Effector memory CD8-positive, alpha-beta T cell (primary cell): ENCODE measurements at regions not wholly inside any gene's neighbourhood (a gene's known extent, or its start where the extent isn't known, plus 50 kb on each side); places are given as distances from the start of the nearest gene placed in this dataset.
A peak's percentile ranks its signal among the peaks of the same experiment; 100 is the strongest.

ENCODE experiments used
- ATAC-seq: fragments of 150-1000 bp; cut with Tn5 transposase; replicated peaks from 2 replicates; pipeline ENCODE4 v1.10.0; 2021; ENCODE audit warnings: mild to moderate bottlenecking, moderate library complexity
- DNase-seq, 3 experiments: peaks; one replicate each; pipeline ENCODE4 v3.0.0; 2021
- H3K27ac Mint-ChIP-seq, 2 donors: one replicate each; pipeline ENCODE4 v1.8.0; 2022; ENCODE audit warnings: mild to moderate bottlenecking in 2 of 2, mixed read lengths in 2 of 2, moderate library complexity in 2 of 2
- H3K27me3 Mint-ChIP-seq, 2 donors: one replicate each; pipeline ENCODE4 v1.8.0; 2022; ENCODE audit warnings: mixed read lengths in 2 of 2
- H3K36me3 Mint-ChIP-seq: one replicate; pipeline ENCODE4 v1.8.0; 2022; ENCODE audit warnings: mild to moderate bottlenecking, moderate library complexity, mixed read lengths; ENCODE audit not compliant: insufficient read depth
- H3K4me1 Mint-ChIP-seq, 2 donors: one replicate each; pipeline ENCODE4 v1.8.0; 2022; ENCODE audit warnings: low read depth in 2 of 2, mixed read lengths in 2 of 2
- H3K4me3 Mint-ChIP-seq, 2 donors: one replicate each; pipeline ENCODE4 v1.8.0; 2022; ENCODE audit warnings: mild to moderate bottlenecking in 2 of 2, mixed read lengths in 2 of 2, moderate library complexity in 2 of 2
- H3K9me3 Mint-ChIP-seq, 2 donors: one replicate each; pipeline ENCODE4 v1.8.0; 2022; ENCODE audit warnings: mixed read lengths in 2 of 2

GRCh38 chr6:105794239-105794638 lies 291.9 kb upstream of the PRDM1 start:
- DNase-seq: no peak
- Mint-ChIP-seq H3K27ac (peak overlapping the region; percentile 23 to 51), H3K36me3 (no peaks in the 10 kb centered on the region), H3K27me3 (no peaks in the 10 kb centered on the region), H3K9me3 (no peaks in the 10 kb centered on the region), H3K4me1 (peaks cover 11% of the 10 kb centered on the region in 2 donors), H3K4me3 (no peak overlapping the region)
- no peak for ATAC-seq

- ATAC-seq (peak; percentile 65), DNase-seq (peak in 1 of 3 experiments; percentile 9)
- Mint-ChIP-seq H3K4me3 (no peak overlapping the region), H3K27ac (peak overlapping the region in 1 of 2 donors; percentile 42), H3K9me3 (no peaks in the 10 kb centered on the region), H3K4me1 (peaks cover 9 to 11% of the 10 kb centered on the region in 2 donors), H3K36me3 (no peaks in the 10 kb centered on the region), H3K27me3 (peaks cover 0 to 3% of the 10 kb centered on the region in 2 donors)
Measured at GRCh38 chr6:105793130-105793529, 293.0 kb upstream of the PRDM1 start.

- Mint-ChIP-seq H3K27ac (no peak overlapping the region), H3K36me3 (no peaks in the 10 kb centered on the region), H3K9me3 (no peaks in the 10 kb centered on the region), H3K4me1 (peaks cover 11 to 12% of the 10 kb centered on the region in 2 donors), H3K27me3 (peaks cover 0 to 17% of the 10 kb centered on the region in 2 donors), H3K4me3 (no peak overlapping the region)
- ATAC-seq (no peak), DNase-seq (no peak)
Measured at GRCh38 chr6:105791583-105792318, 294.4 kb upstream of the PRDM1 start.

- H3K27ac Mint-ChIP-seq: no peak overlapping the region
- H3K9me3 Mint-ChIP-seq: no peaks in the 10 kb centered on the region
- H3K4me3 Mint-ChIP-seq: no peak overlapping the region
- no peaks in the 10 kb centered on the region for H3K36me3 Mint-ChIP-seq
- DNase-seq (no peak), ATAC-seq (no peak)
- H3K27me3 Mint-ChIP-seq: peaks cover 0 to 18% of the 10 kb centered on the region in 2 donors
- H3K4me1 Mint-ChIP-seq: peaks cover 11 to 14% of the 10 kb centered on the region in 2 donors
Measured at GRCh38 chr6:105791179-105791578, 295.0 kb upstream of the PRDM1 start.

- H3K27ac Mint-ChIP-seq: no peak overlapping the region
- no peaks in the 10 kb centered on the region for H3K36me3 Mint-ChIP-seq
- no peak overlapping the region for H3K4me3 Mint-ChIP-seq
- peaks cover 0 to 18% of the 10 kb centered on the region in 2 donors for H3K27me3 Mint-ChIP-seq
- no peak for DNase-seq
- H3K9me3 Mint-ChIP-seq: no peaks in the 10 kb centered on the region
- H3K4me1 Mint-ChIP-seq: peaks cover 11 to 14% of the 10 kb centered on the region in 2 donors
- ATAC-seq: no peak
Measured at GRCh38 chr6:105790635-105791034, 295.5 kb upstream of the PRDM1 start.

- H3K4me3 Mint-ChIP-seq: no peak overlapping the region
- H3K27me3 Mint-ChIP-seq: peaks cover 0 to 18% of the 10 kb centered on the region in 2 donors
- H3K27ac Mint-ChIP-seq: no peak overlapping the region
- no peaks in the 10 kb centered on the region for H3K36me3 Mint-ChIP-seq
- H3K4me1 Mint-ChIP-seq: peaks cover 11 to 14% of the 10 kb centered on the region in 2 donors
- ATAC-seq (no peak), DNase-seq (no peak)
- no peaks in the 10 kb centered on the region for H3K9me3 Mint-ChIP-seq
Measured at GRCh38 chr6:105789935-105790334, 296.2 kb upstream of the PRDM1 start.

DNA sequence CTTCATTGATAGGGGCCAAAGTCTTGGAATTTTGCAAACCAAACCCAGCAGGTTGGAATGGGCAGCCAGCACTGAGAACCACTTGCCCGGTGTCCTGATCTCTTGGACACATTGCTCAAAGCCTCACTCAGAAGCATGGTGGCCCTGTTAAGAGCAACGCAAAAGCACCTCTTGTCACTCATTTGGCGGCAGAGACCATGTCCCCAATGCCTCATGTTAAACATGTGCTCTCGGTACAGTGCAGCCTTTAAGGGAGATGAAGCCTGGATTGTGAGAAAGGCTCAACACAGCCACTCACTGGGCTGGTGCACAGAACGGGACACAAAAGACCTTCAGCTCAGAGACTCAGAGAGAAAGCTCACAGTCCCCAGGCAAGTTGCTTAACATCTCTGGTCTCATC lies 298.4 kb upstream of the PRDM1 start:
- Mint-ChIP-seq H3K36me3 (no peaks in the 10 kb centered on the region), H3K4me1 (peaks cover 6 to 9% of the 10 kb centered on the region in 2 donors), H3K4me3 (no peak overlapping the region), H3K27me3 (peaks cover 0 to 18% of the 10 kb centered on the region in 2 donors), H3K27ac (no peak overlapping the region), H3K9me3 (no peaks in the 10 kb centered on the region)
- DNase-seq (no peak), ATAC-seq (no peak)

GRCh38 chr6:105786890-105787655 lies 299.1 kb upstream of the PRDM1 start:
- DNase-seq: no peak
- H3K4me1 Mint-ChIP-seq: peaks cover 10 to 11% of the 10 kb centered on the region in 2 donors
- H3K27me3 Mint-ChIP-seq: peaks cover 0 to 18% of the 10 kb centered on the region in 2 donors
- ATAC-seq: no peak
- no peaks in the 10 kb centered on the region for H3K36me3 Mint-ChIP-seq
- no peak overlapping the region for H3K27ac Mint-ChIP-seq
- no peaks in the 10 kb centered on the region for H3K9me3 Mint-ChIP-seq
- no peak overlapping the region for H3K4me3 Mint-ChIP-seq

GRCh38 chr6:105786449-105786848 lies 299.7 kb upstream of the PRDM1 start:
- Mint-ChIP-seq H3K9me3 (no peaks in the 10 kb centered on the region), H3K4me3 (no peak overlapping the region), H3K27ac (no peak overlapping the region), H3K27me3 (peaks cover 0 to 18% of the 10 kb centered on the region in 2 donors), H3K36me3 (no peaks in the 10 kb centered on the region), H3K4me1 (peaks cover 7 to 11% of the 10 kb centered on the region in 2 donors)
- DNase-seq: no peak
- ATAC-seq: no peak

DNA sequence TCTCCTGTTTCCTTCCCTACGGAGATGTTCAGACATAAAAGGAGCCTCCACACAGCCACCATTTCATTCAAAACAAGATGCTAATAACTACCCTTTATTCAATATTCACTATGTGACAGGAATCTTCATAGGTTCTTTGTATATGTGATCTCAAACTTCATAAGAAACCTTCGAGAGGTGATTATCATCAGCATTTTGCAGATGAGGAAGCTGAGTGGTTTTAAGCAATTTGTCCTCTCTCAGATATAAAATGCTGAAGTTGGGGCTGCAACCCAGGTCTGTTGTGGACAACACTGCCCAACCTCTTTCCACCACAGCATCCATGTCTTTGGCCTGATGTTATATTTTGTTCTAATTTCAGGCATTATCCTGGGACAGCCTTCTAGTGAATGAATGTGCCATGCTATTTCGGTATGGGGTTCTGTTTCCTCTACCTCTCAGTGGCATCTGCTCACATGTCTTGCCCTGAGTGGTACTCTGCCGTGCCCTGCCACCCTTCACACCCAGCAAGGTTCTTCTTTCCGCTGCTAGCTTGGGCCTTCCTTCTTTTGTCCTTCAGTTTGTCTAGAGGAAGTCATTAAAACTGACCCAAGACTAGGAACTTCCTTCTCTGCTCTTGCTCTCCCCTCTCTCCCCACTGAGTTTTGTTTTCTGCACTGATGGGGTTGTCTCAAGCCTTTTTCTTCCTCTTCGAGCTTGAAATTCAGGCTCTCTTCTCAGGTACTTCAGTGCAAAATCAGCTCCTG lies 300.9 kb upstream of the PRDM1 start:
- no peak for DNase-seq
- H3K36me3 Mint-ChIP-seq: no peaks in the 10 kb centered on the region
- peaks cover 5 to 11% of the 10 kb centered on the region in 2 donors for H3K4me1 Mint-ChIP-seq
- H3K4me3 Mint-ChIP-seq: no peak overlapping the region
- peaks cover 0 to 18% of the 10 kb centered on the region in 2 donors for H3K27me3 Mint-ChIP-seq
- no peak overlapping the region for H3K27ac Mint-ChIP-seq
- no peak for ATAC-seq
- no peaks in the 10 kb centered on the region for H3K9me3 Mint-ChIP-seq

DNA sequence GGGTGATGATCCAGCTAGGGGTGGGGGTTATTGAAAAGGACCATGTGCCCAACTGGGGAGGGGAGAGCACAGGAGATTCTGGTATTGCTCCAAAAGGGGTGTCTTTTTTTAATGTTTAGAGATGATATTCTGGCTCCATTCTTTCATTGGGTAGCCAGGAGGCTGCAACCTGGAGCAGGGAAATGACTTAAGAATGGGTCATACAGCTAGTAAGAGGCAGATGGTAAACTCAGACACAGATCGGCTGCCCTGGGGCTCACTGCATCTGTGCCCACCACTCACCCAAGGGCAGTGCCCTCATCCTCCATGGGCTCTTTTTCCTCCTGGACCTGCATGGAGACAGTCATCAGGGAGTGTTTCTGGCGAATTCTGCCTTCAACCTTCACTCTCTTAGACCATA lies 302.0 kb upstream of the PRDM1 start:
- H3K4me3 Mint-ChIP-seq: no peak overlapping the region

GRCh38 chr6:105783333-105783935 lies 302.7 kb upstream of the PRDM1 start:
- no peak for DNase-seq
- Mint-ChIP-seq H3K4me3 (no peak overlapping the region), H3K9me3 (no peaks in the 10 kb centered on the region)

More for the DNA sequence above, 302.0 kb upstream of the PRDM1 start:
- Mint-ChIP-seq H3K4me1 (peaks cover 5 to 11% of the 10 kb centered on the region in 2 donors), H3K9me3 (no peaks in the 10 kb centered on the region), H3K27me3 (peaks cover 0 to 18% of the 10 kb centered on the region in 2 donors), H3K36me3 (no peaks in the 10 kb centered on the region), H3K27ac (no peak overlapping the region)
- ATAC-seq (no peak), DNase-seq (no peak)

GRCh38 chr6:105781915-105782314 lies 304.2 kb upstream of the PRDM1 start:
- Mint-ChIP-seq H3K4me3 (peak overlapping the region in 1 of 2 donors; percentile 3), H3K4me1 (peaks cover 5 to 8% of the 10 kb centered on the region in 2 donors), H3K27ac (peak overlapping the region in 1 of 2 donors; percentile 19), H3K9me3 (no peaks in the 10 kb centered on the region), H3K36me3 (no peaks in the 10 kb centered on the region), H3K27me3 (peaks cover 0 to 3% of the 10 kb centered on the region in 2 donors)
- ATAC-seq: peak; percentile 10
- no peak for DNase-seq

More at GRCh38 chr6:105783333-105783935, 302.7 kb upstream of the PRDM1 start:
- Mint-ChIP-seq H3K27ac (no peak overlapping the region), H3K27me3 (peaks cover 0 to 18% of the 10 kb centered on the region in 2 donors), H3K4me1 (peaks cover 5 to 11% of the 10 kb centered on the region in 2 donors), H3K36me3 (no peaks in the 10 kb centered on the region)
- ATAC-seq: no peak
